Inflammatory macrophage (primary cell): ENCODE measurements at regions not wholly inside any gene's neighbourhood (a gene's known extent, or its start where the extent isn't known, plus 50 kb on each side); places are given as distances from the start of the nearest gene placed in this dataset.

Experiments used
- DNase-seq, 2 donors: peaks; one replicate each; pipeline ENCODE4 v3.0.0-alpha.2; 2020 to 2022

GRCh38 chr14:98249476-98249875 lies 1022.5 kb downstream of the BCL11B start:
- no peak for DNase-seq

- DNase-seq = no peak
Measured at GRCh38 chr14:98252820-98253219, 1019.2 kb downstream of the BCL11B start.

DNA sequence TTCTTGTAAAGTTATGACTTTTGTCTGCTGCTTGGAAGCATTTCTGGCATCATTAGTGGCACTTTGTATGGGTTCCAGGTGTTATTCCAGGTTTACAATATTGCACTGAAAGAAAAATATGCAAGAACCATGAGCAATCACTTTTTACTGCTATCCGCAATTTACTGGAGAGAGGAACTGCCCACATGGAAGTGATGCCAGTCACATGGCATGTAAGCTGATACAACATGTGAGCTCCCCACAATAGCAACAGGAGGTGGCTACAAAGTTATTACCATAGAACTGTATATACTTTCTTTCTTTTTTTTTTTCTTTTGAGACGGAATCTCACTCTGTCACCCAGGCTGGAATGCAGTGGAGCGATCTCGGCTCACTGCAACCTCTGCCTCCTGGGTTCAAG lies 1012.1 kb downstream of the BCL11B start:
- peak in 1 of 2 donors; percentile 1 for DNase-seq

GRCh38 chr14:98262566-98262965 lies 1009.4 kb downstream of the BCL11B start:
- DNase-seq = no peak

DNA sequence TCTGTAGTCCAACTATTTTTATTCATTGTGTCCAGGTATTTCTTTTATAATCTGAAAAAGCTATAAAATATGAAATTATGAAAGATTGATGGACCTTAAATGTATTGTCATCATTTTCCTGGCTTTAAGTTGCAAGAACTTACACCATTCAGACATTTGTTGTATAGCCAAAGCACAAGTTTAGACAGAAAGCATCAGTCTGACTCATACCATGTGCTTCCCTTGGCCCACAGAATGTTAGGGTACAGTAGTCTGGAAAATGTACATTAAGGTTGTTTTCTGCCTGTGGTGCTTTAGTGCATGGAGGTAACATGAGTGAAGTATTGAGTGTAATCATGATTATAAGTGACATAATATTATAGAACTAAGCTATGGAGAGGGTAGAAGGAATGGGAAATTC lies 1002.5 kb downstream of the BCL11B start:
- DNase-seq = no peak

GRCh38 chr14:98270201-98270600 lies 1001.8 kb downstream of the BCL11B start:
- no peak for DNase-seq

GRCh38 chr14:98274596-98274995 lies 997.4 kb downstream of the BCL11B start:
- DNase-seq = no peak

DNA sequence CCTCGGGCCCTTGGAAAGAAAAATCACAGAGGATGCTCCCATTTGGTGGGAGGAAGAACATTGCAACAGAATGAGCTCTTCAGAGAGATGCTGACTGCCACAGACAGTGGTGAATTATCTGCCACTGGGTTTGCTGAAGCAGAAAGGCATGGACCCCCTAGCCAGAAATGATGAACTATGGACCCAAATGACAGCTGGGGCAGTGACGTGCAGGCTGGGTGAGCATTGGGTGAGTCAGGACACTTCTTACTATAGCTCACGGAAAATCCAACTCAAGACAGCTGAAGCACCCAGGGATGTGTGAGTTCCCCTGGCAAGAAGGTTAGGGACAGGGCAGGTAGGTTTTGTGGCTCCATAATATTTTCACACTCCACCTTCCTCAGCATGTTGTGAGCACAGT lies 993.2 kb downstream of the BCL11B start:
- no peak for DNase-seq

DNA sequence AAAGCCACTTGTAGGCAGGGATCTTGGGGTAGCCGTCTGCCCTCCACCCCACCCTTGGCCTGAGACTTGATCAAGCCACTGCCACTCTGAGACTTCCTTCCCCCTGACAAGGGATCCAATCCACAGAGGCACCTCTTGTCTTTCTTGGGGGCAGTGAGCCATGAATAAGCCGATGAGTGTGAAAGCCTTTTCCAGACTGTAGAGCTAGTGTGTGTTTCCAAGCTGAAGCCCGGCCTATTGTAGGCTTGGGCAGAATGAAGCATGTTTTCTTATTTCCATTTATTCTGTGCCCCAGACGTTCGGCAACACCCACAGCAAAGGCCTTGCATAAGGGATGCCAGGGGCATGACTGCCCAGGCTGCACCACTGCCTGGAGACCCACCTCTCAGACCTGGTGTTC lies 991.6 kb downstream of the BCL11B start:
- DNase-seq = no peak

GRCh38 chr14:98288825-98289224 lies 983.2 kb downstream of the BCL11B start:
- no peak for DNase-seq

GRCh38 chr14:98290596-98290995 lies 981.4 kb downstream of the BCL11B start:
- DNase-seq = no peak

DNA sequence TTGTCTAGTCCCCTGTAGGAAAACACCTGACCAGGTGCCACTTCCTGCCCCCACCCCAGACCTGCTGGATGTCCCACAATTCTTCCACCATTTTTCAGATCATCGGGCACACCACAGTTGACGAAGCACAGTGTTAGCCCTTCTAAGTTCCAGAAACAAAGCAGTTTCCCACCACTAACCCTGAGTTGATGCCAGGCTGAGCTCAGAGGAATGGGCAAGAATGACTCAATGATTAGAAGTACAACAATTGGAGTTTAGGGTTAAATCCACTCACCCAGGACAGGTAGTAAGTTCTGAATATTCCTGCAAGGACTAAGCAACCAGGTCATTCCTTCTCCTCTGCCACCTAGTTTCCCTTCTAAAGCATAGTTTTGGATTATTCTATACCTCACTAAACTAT lies 979.8 kb downstream of the BCL11B start:
- no peak for DNase-seq

- no peak for DNase-seq
Measured at GRCh38 chr14:98293576-98293975, 978.4 kb downstream of the BCL11B start.

DNA sequence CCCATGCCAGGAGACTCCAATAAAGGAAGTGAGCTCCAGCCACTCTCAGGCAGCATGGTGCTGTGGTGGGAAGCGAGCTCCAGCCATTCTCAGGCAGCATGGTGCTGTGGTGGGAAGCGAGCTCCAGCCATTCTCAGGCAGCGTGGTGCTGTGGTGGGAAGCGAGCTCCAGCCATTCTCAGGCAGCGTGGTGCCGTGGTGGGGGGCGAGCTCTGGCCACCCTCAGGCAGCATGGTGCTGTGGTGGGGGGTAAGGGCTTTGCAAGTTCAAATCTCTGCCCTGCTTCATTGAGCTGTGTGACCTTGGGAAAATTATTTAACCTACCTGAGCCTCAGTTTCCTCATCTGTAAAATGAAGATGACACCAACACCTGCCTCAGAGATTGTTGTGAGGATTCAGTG lies 975.1 kb downstream of the BCL11B start:
- no peak for DNase-seq

DNA sequence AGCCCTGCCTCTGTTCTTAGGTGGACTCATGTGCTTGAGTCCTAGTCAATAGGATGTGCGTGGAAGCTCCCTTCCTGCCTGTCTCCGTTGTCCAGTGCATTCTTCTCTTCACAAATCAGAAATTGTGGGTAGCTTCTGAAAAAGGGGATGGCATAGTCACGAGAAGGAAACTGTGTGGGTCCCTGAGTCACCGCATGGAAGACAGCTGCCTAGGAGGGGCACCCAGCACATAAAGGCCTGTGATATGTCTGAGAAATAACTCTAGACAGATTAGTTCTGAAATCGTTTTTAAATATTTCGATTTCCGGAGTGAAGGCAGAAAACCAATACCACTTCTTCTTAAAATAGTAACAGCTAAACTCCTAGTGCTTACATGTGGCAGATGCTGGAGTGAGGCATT lies 974.4 kb downstream of the BCL11B start:
- no peak for DNase-seq

DNA sequence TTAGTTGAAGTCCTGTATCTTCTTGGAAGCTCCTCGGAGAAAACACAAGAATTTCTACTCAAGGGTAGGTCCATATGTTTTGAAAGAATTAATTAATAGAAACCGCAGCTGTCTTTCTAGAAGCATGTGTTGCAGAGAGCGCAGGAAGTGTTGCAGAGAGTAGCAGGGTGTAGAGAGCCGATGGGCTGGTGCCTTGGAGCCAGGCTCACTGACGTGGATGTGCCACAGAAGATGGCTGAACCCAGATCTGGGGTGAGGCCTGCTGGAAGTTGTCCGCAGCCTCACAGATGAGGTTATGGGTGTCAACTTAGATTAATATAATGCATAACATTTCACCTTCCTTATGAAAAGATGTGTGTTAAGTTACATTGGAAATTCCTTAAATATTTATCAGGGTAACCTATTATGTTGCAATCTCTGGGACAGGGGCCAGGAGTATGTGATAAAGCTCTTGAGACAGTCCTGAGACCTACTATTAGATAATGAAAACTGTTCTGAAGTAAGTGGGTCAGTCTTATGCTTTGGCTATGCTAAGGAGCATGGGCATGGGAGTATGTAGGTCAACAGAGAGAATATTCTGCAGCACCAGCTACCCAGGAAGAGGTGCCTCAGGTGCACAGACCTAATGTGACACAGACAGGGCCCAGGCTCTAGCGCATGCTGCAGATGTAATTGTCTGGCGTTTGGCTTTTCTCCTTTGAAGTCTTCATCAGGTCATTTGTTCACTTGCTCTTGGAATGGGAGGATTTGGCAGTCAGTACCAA lies 973.3 kb downstream of the BCL11B start:
- DNase-seq = no peak

DNA sequence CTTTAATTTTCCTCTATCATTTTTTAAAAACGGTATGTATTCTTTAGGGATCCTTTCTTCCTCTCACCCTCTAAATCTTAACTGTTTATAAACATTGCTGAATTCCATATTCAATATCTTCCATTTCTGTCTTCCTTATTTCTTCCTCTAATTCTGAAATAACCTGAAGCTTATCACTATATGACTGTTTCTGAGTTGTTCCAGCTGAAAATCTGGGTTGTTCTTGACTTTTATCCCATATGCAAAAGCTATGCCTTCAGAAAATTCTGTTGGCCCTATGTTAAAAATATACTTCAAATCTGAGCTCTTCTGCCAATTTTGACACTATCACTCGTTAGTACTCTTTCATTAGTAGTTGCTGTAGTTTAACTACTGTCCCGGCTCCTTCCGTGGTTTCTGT lies 970.3 kb downstream of the BCL11B start:
- DNase-seq = no peak

DNA sequence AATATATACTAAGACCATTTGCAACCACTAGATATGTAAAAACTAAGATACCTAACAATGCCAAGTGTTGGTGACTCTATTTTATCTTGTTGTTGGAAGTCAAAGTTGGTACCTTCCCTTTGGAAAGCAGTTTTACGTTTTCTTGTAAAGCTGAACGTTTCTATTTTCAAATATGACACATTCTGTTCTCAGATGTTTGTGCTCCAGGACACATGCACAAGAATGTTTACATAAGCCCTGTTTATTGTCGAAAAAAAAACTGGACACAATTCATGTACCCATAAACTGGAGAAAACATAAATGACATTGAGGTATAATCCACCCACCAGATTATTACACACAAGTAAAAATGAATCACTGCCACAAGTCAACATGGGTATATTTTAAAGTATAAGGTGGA lies 967.4 kb downstream of the BCL11B start:
- no peak for DNase-seq

DNA sequence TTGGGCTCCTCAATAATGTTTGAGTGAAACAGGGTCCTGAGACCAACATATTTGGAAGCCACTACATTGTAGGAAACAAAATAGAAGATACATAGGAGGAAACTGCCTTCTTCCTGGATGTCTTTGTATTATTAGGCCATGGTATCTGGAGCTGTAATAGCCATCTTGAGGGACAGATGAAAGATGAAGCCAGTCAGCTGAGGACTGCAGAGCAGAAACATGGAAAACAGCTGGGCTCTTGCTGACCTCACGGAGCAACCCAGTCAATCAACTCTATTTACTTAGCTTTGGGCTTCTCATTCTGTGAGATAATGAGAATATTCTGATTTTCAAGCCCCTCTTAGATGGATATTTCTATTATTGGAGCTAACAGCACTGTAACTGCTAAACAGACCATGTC lies 962.4 kb downstream of the BCL11B start:
- DNase-seq = no peak

DNA sequence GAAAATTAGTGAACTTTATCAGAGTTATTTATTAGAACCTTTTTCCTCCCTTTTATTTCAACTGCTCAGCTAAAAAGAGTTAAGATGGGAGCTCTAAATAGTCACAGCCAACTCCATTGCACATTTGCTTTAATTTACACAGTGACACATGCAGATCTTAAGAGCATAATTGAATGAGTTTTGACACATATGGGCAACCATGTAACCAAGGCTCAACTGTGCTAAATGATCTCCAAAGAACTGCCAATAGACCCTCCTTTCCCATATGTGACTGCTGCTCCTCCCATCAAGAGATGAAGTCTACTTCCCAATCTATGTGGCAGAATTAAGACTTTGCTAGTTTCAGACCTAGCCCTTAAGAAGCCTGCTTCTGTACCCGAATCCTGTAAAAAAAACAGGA lies 960.0 kb downstream of the BCL11B start:
- DNase-seq = no peak

DNA sequence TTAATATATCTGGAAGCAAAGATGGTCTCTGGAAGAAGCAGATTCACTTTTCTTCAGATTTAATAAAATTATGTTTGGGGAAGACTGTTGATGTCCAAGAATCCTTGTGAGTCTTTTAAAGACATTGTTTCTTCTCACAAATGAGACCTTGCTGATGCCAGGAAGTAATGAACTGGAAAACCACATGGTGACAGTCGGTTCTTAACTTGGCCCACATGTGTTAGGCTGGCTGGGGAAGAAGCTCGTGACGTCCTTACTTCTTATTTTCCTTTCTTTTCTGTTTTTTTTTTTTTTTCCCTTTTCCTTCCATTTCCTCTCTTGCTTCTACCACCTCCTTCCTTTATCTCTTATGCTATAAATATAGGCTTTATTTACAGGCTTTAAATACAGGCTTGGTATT lies 950.2 kb downstream of the BCL11B start:
- DNase-seq = no peak

DNA sequence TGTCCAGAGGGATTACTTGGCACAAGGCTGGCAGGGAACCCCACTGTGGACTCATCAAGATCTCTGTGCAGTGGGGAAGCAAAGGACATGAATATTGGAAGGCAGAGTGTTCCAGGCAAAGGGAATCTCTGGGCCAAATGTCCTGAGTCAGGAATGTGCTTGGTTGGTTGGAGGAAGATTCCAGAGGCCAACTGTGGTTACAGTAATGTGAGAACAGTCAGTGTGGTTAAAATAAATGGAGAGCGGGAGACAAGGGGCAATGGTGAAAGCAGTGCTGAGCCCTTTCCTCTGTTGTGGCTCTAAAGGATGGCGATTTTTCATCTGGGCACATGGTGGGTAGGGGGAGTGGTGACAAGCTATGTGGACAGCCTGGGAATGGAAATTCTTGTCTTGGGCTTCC lies 948.2 kb downstream of the BCL11B start:
- DNase-seq = no peak

DNA sequence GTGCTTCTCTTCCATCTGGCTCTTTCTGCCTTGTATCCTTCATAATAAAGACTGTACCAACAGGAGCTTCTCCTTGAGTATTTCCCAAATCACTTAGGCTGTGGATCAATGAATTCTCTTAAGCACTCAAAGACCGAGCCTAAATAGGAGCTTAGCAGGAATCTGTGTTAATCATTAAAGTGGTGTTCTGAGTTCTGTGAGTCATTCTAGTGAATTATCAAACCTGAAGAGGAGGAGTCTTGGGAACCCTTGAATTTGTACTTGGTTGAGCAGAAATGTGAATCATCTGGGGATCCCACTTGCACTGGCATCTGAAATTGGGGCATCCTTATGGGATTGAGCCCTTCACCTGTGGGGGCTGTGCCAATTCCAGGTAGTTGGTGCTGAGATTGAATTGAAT lies 946.2 kb downstream of the BCL11B start:
- DNase-seq = no peak

DNA sequence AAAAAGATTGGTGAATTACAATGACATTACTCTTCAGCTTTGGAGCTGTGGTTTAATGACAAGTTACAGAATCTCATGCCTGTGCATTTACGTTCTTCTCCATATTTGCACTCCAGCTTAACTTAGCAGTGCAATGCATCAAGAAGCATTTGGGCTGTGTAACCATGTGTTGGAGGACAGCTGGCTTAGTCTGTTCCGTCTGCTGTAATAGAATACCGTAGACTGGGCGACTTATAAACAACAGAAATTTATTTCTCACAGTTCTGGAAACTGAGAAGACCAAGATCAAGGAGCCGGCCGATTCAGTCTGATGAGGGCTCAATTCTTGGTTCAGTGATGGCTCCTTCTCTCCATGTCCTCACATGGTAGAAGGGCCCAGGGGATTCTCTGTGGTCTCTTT lies 943.5 kb downstream of the BCL11B start:
- no peak for DNase-seq

DNA sequence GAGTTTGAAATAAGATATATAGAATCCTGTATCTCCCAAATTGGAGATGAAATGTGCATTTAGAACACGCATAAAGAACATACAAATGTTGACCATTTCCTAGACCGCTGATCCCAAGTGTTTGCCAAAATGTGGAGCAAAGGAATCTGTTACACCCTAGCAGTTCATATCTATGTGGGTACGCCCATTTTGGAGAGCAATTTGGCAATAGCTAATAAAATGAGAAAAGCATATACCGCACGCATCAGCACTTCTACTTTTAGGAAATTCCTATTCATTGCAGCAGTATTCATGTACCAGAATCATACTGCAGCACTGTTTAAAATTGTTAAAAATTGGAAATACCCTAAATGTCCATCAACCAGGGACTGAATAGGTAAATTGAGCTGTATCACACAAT lies 937.8 kb downstream of the BCL11B start:
- DNase-seq = no peak
